Hepatocyte (in vitro differentiated cells): ENCODE measurements at regions not wholly inside any gene's neighbourhood (a gene's known extent, or its start where the extent isn't known, plus 50 kb on each side); places are given as distances from the start of the nearest gene placed in this dataset.

Experiments used
- DNase-seq: peaks from one replicate; pipeline ENCODE4 v3.0.0-alpha.2; 2016; ENCODE audit warnings: low spot score
- H2AFZ ChIP-seq: fragments of 200-600 bp; sonication (generic); 2 replicates; pipeline ENCODE4 v1.6.0; 2016; ENCODE audit warnings: antibody characterized with exemption, mild to moderate bottlenecking
- H3K27ac ChIP-seq: fragments of 200-600 bp; sonication (generic); 2 replicates; pipeline ENCODE4 v1.5.1; 2016; ENCODE audit warnings: mild to moderate bottlenecking
- H3K27me3 ChIP-seq: fragments of 200-600 bp; sonication (generic); 2 replicates; pipeline ENCODE4 v1.6.1; 2016
- H3K36me3 ChIP-seq: fragments of 200-600 bp; sonication (generic); replicated peaks from 2 replicates; pipeline ENCODE4 v1.5.1; 2016; ENCODE audit warnings: low read depth; ENCODE audit not compliant: insufficient read depth
- H3K4me1 ChIP-seq: fragments of 200-600 bp; sonication (generic); 2 replicates; pipeline ENCODE4 v1.5.1; 2016; ENCODE audit warnings: mild to moderate bottlenecking, moderate library complexity; ENCODE audit not compliant: insufficient read depth
- H3K4me2 ChIP-seq: fragments of 200-600 bp; sonication (generic); 2 replicates; pipeline ENCODE4 v1.6.0; 2016
- H3K4me3 ChIP-seq: fragments of 200-600 bp; sonication (generic); 2 replicates; pipeline ENCODE4 v1.5.1; 2016; ENCODE audit warnings: mild to moderate bottlenecking
- H3K79me2 ChIP-seq: fragments of 200-600 bp; sonication (generic); 2 replicates; pipeline ENCODE4 v1.6.0; 2017; ENCODE audit warnings: mild to moderate bottlenecking
- H3K9me2 ChIP-seq: fragments of 200-600 bp; sonication (generic); replicated peaks from 2 replicates; pipeline ENCODE4 v1.6.0; 2017; ENCODE audit warnings: mild to moderate bottlenecking; ENCODE audit not compliant: insufficient read depth
- H3K9me3 ChIP-seq: fragments of 200-600 bp; sonication (generic); 2 replicates; pipeline ENCODE4 v1.5.1; 2016; ENCODE audit warnings: low read depth, mild to moderate bottlenecking
- H4K20me1 ChIP-seq: fragments of 200-600 bp; sonication (generic); 2 replicates; pipeline ENCODE4 v1.6.0; 2016; ENCODE audit warnings: mild to moderate bottlenecking; ENCODE audit not compliant: insufficient read depth, poor library complexity, severe bottlenecking
- EZH2 ChIP-seq: fragments of 200-600 bp; sonication (generic); IDR thresholded peaks from 2 replicates; pipeline ENCODE4 v1.6.1; 2016; ENCODE audit warnings: antibody characterized with exemption, mild to moderate bottlenecking, borderline replicate concordance
- EZH2phosphoT487 ChIP-seq: fragments of 200-600 bp; sonication (generic); IDR thresholded peaks from one replicate; pipeline ENCODE4 v1.6.1; 2018; ENCODE audit warnings: antibody characterized with exemption, mild to moderate bottlenecking, low read depth, moderate library complexity; ENCODE audit not compliant: unreplicated experiment, severe bottlenecking
- WGBS: methylation state at CpG from one replicate; pipeline ENCODE4 v1.1.6; 2016; ENCODE audit warnings: low lambda C conversion rate; ENCODE audit errors: missing lambda C conversion rate; 5-methylcytosine and 5-hydroxymethylcytosine counted together
- TF ChIP-seq, protein P1 (sequence below): fragments of 200-600 bp; sonication (generic); IDR thresholded peaks from 2 replicates; pipeline ENCODE4 v1.5.1; 2016; ENCODE audit warnings: antibody characterized with exemption, mild to moderate bottlenecking; ENCODE audit not compliant: poor library complexity

DNA sequence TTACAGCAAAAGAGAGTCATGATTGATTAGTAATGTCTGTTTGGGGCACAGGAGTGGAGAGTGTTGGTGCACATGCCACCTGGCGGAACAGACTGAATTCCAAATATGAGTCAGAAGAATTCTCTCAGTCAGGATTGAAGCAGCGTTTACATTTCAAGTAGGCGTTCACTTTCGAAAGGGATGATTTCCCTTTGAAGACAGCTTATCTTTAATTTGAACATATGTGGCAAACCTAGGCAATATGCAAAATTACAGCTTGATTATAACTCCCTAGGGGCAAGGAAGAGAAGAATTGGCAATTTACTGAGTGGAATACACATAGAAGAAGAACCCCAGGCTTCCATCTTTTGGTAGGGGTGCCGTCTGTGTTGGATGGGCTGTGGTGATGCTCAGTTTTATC is 235.8 kb downstream of the HAPSTR1 start:
- DNase-seq, result no peak
- Histone ChIP-seq H3K4me1 (no peaks in the 10 kb centered on the region), H3K4me3 (no peak overlapping the region), H3K9me2 (no peaks in the 10 kb centered on the region), H3K79me2 (no peaks in the 10 kb centered on the region), H3K27ac (no peak overlapping the region), H3K9me3 (no peaks in the 10 kb centered on the region), H3K36me3 (no peaks in the 10 kb centered on the region), H3K4me2 (no peak overlapping the region), H2AFZ (no peak overlapping the region), H4K20me1 (no peaks in the 10 kb centered on the region), H3K27me3 (no peaks in the 10 kb centered on the region)
- no peak for TF ChIP-seq EZH2phosphoT487
- WGBS, result 77% methylated on average over 5 of the region's 5 CpGs

- no peak overlapping the region for H3K4me3 ChIP-seq
- no peaks in the 10 kb centered on the region for H3K27me3 ChIP-seq
- no peaks in the 10 kb centered on the region for H3K9me3 ChIP-seq
- H2AFZ ChIP-seq, result no peak overlapping the region
- no peaks in the 10 kb centered on the region for H4K20me1 ChIP-seq
- H3K4me1 ChIP-seq, result no peaks in the 10 kb centered on the region
- H3K27ac ChIP-seq, result no peak overlapping the region
- H3K79me2 ChIP-seq, result no peaks in the 10 kb centered on the region
- DNase-seq, result no peak
- H3K36me3 ChIP-seq, result no peaks in the 10 kb centered on the region
- H3K4me2 ChIP-seq, result no peak overlapping the region
- WGBS, result 51% methylated on average over 4 of the region's 4 CpGs
- TF ChIP-seq, protein P1, sequence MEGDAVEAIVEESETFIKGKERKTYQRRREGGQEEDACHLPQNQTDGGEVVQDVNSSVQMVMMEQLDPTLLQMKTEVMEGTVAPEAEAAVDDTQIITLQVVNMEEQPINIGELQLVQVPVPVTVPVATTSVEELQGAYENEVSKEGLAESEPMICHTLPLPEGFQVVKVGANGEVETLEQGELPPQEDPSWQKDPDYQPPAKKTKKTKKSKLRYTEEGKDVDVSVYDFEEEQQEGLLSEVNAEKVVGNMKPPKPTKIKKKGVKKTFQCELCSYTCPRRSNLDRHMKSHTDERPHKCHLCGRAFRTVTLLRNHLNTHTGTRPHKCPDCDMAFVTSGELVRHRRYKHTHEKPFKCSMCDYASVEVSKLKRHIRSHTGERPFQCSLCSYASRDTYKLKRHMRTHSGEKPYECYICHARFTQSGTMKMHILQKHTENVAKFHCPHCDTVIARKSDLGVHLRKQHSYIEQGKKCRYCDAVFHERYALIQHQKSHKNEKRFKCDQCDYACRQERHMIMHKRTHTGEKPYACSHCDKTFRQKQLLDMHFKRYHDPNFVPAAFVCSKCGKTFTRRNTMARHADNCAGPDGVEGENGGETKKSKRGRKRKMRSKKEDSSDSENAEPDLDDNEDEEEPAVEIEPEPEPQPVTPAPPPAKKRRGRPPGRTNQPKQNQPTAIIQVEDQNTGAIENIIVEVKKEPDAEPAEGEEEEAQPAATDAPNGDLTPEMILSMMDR, result no peak
- TF ChIP-seq EZH2 (no peak), EZH2phosphoT487 (no peak)
- H3K9me2 ChIP-seq, result no peaks in the 10 kb centered on the region
Measured at GRCh38 chr16:9328411-9328810, 237.0 kb downstream of the HAPSTR1 start.

- H4K20me1 ChIP-seq, result no peaks in the 10 kb centered on the region
- no peaks in the 10 kb centered on the region for H3K4me1 ChIP-seq
- H3K36me3 ChIP-seq, result no peaks in the 10 kb centered on the region
- no peak overlapping the region for H3K27ac ChIP-seq
- H2AFZ ChIP-seq, result no peak overlapping the region
- no peak overlapping the region for H3K4me2 ChIP-seq
- H3K79me2 ChIP-seq, result no peaks in the 10 kb centered on the region
- H3K9me2 ChIP-seq, result no peaks in the 10 kb centered on the region
- no peak overlapping the region for H3K4me3 ChIP-seq
- DNase-seq, result no peak
- no peaks in the 10 kb centered on the region for H3K9me3 ChIP-seq
- H3K27me3 ChIP-seq, result no peaks in the 10 kb centered on the region
- 67% methylated on average over 7 of the region's 7 CpGs for WGBS
- TF ChIP-seq EZH2 (no peak), EZH2phosphoT487 (no peak)
- TF ChIP-seq, protein P1, result no peak
Measured at GRCh38 chr16:9330095-9330494, 238.7 kb downstream of the HAPSTR1 start.

DNA sequence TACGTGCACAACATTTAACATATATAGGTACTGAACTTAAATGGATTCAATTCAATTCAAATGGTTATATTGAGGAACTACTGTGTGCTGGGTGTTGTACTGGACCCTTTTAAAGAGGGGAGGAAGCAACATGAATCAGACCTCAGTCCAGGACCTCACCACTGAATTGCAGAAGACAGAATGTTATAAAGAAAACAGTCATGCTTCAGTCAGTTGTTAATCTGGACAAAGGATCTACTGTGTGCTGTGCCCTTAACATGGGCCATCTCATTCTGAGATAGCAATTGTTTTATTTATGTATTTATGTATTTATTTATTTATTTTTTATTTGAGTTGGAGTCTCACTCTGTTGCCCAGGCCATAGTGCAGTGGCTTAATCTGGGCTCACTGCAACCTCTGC is 240.1 kb downstream of the HAPSTR1 start:
- DNase-seq, result no peak
- Histone ChIP-seq H3K79me2 (no peaks in the 10 kb centered on the region), H2AFZ (no peak overlapping the region), H3K27me3 (no peaks in the 10 kb centered on the region), H3K4me2 (no peak overlapping the region), H3K4me1 (no peaks in the 10 kb centered on the region), H3K9me3 (no peaks in the 10 kb centered on the region), H3K4me3 (no peak overlapping the region), H4K20me1 (no peaks in the 10 kb centered on the region), H3K9me2 (no peaks in the 10 kb centered on the region), H3K27ac (no peak overlapping the region), H3K36me3 (no peaks in the 10 kb centered on the region)
- TF ChIP-seq EZH2phosphoT487, result no peak
- TF ChIP-seq, protein P1, result no peak
- 43% methylated on average over 1 of the region's 1 CpG for WGBS
